H9 (cell line): ENCODE measurements at regions not wholly inside any gene's neighbourhood (a gene's known extent, or its start where the extent isn't known, plus 50 kb on each side); places are given as distances from the start of the nearest gene placed in this dataset.

Experiments
- DNase-seq: peaks from one replicate; pipeline ENCODE4 v3.0.0-alpha.2; 2017
- H2AFZ ChIP-seq: one replicate; pipeline ENCODE4 v1.6.1; 2013; ENCODE audit warnings: mild to moderate bottlenecking, low read length, control low read depth, moderate library complexity
- H2AK5ac ChIP-seq: 2 replicates; pipeline ENCODE4 v1.6.1; 2013; ENCODE audit warnings: low read length, control low read depth, mixed read lengths; ENCODE audit not compliant: insufficient read length
- H2BK120ac ChIP-seq: one replicate; pipeline ENCODE4 v1.6.1; 2013; ENCODE audit warnings: low read depth, mild to moderate bottlenecking, low read length, control low read depth, inconsistent platforms; ENCODE audit not compliant: poor library complexity, severe bottlenecking
- H2BK12ac ChIP-seq: 2 replicates; pipeline ENCODE4 v1.6.1; 2013; ENCODE audit warnings: low read length, control low read depth, mixed read lengths, low read depth; ENCODE audit not compliant: insufficient read length
- H2BK15ac ChIP-seq: 2 replicates; pipeline ENCODE4 v1.6.1; 2013; ENCODE audit warnings: low read depth, low read length, control low read depth
- H2BK20ac ChIP-seq: one replicate; pipeline ENCODE4 v1.6.1; 2013; ENCODE audit warnings: low read depth, mild to moderate bottlenecking, low read length, control low read depth, inconsistent platforms; ENCODE audit not compliant: poor library complexity, severe bottlenecking
- H2BK5ac ChIP-seq: 2 replicates; pipeline ENCODE4 v1.6.1; 2013; ENCODE audit warnings: low read length, control low read depth, mixed read lengths; ENCODE audit not compliant: insufficient read length
- H3K14ac ChIP-seq: 2 replicates; pipeline ENCODE4 v1.6.1; 2013; ENCODE audit warnings: low read length, control low read depth; ENCODE audit not compliant: insufficient read depth
- H3K18ac ChIP-seq: 2 replicates; pipeline ENCODE4 v1.6.1; 2013; ENCODE audit warnings: low read depth, mild to moderate bottlenecking, mixed read lengths, low read length, control low read depth; ENCODE audit not compliant: insufficient read length
- H3K23ac ChIP-seq: 2 replicates; pipeline ENCODE4 v1.6.1; 2013; ENCODE audit warnings: low read length, control low read depth, mixed read lengths, low read depth; ENCODE audit not compliant: insufficient read length
- H3K23me2 ChIP-seq: 2 replicates; pipeline ENCODE4 v1.6.1; 2013; ENCODE audit warnings: low read depth, mild to moderate bottlenecking, mixed read lengths, low read length, control low read depth; ENCODE audit not compliant: insufficient read length, poor library complexity, severe bottlenecking
- H3K27ac ChIP-seq: 2 replicates; pipeline ENCODE4 v1.5.1; 2013; ENCODE audit warnings: low read length, control low read depth, mixed read lengths, low read depth; ENCODE audit not compliant: insufficient read length
- H3K27me3 ChIP-seq: 2 replicates; pipeline ENCODE4 v1.6.1; 2013; ENCODE audit warnings: low read length, control low read depth, inconsistent platforms; ENCODE audit not compliant: insufficient read depth
- H3K4ac ChIP-seq: 2 replicates; pipeline ENCODE4 v1.6.1; 2013; ENCODE audit warnings: low read depth, mild to moderate bottlenecking, control low read depth, inconsistent platforms, low read length, moderate library complexity
- H3K4me1 ChIP-seq: 2 replicates; pipeline ENCODE4 v1.6.1; 2013; ENCODE audit warnings: low read length, control low read depth, inconsistent platforms; ENCODE audit not compliant: insufficient read depth
- H3K4me2 ChIP-seq: 2 replicates; pipeline ENCODE4 v1.6.1; 2013; ENCODE audit warnings: low read length, control low read depth, mixed read lengths; ENCODE audit not compliant: insufficient read length, insufficient read depth
- H3K56ac ChIP-seq: 2 replicates; pipeline ENCODE4 v1.6.1; 2013; ENCODE audit warnings: low read depth, mild to moderate bottlenecking, mixed read lengths, low read length, control low read depth; ENCODE audit not compliant: insufficient read length
- H3K79me1 ChIP-seq: 2 replicates; pipeline ENCODE4 v1.6.1; 2013; ENCODE audit warnings: low read depth, mild to moderate bottlenecking, moderate library complexity, low read length, control low read depth, inconsistent platforms; ENCODE audit not compliant: insufficient read depth, poor library complexity, severe bottlenecking
- H3K79me2 ChIP-seq: 2 replicates; pipeline ENCODE4 v1.6.1; 2013; ENCODE audit warnings: low read length, control low read depth, inconsistent platforms; ENCODE audit not compliant: insufficient read depth
- H3K9ac ChIP-seq: 2 replicates; pipeline ENCODE4 v1.6.1; 2013; ENCODE audit warnings: low read length, control low read depth, mixed read lengths; ENCODE audit not compliant: insufficient read length; ENCODE audit errors: extremely low read depth
- H3K9me3 ChIP-seq: one replicate; pipeline ENCODE4 v1.6.1; 2013; ENCODE audit warnings: low read depth, low read length, inconsistent platforms; ENCODE audit not compliant: control insufficient read depth
- H3T11ph ChIP-seq: one replicate; pipeline ENCODE4 v1.6.1; 2013; ENCODE audit warnings: mild to moderate bottlenecking, low read length, control low read depth, inconsistent platforms
- H4K20me1 ChIP-seq: one replicate; pipeline ENCODE4 v1.6.1; 2013; ENCODE audit not compliant: control insufficient read depth, insufficient read length, insufficient read depth
- H4K5ac ChIP-seq: 2 replicates; pipeline ENCODE4 v1.6.1; 2013; ENCODE audit warnings: low read depth, mild to moderate bottlenecking, mixed read lengths, low read length, control low read depth; ENCODE audit not compliant: insufficient read length
- H4K8ac ChIP-seq: replicated peaks from 2 replicates; pipeline ENCODE4 v1.6.1; 2013; ENCODE audit warnings: low read length, control low read depth, mixed read lengths, low read depth; ENCODE audit not compliant: insufficient read length
- H4K91ac ChIP-seq: 2 replicates; pipeline ENCODE4 v1.6.1; 2013; ENCODE audit warnings: low read depth, mild to moderate bottlenecking, moderate library complexity, mixed read lengths, low read length, control low read depth; ENCODE audit not compliant: insufficient read length
- H3K27ac Mint-ChIP-seq, 3 experiments: 2 replicates in 2 of 3; 3 replicates in 1 of 3; pipeline ENCODE4 v1.8.0; 2020 to 2021; ENCODE audit warnings: mixed read lengths in 3 of 3, mild to moderate bottlenecking in 1 of 3, moderate library complexity in 1 of 3
- H3K27me3 Mint-ChIP-seq: 2 replicates; pipeline ENCODE4 v1.8.0; 2021; ENCODE audit warnings: low read depth, mild to moderate bottlenecking, moderate library complexity, mixed read lengths
- H3K36me3 Mint-ChIP-seq, 3 experiments: 2 replicates in 2 of 3; 3 replicates in 1 of 3; pipeline ENCODE4 v1.8.0; 2020 to 2021; ENCODE audit warnings: low read depth in 3 of 3, mixed read lengths in 3 of 3; ENCODE audit not compliant: insufficient read depth in 1 of 3
- H3K4me1 Mint-ChIP-seq, 2 experiments: 2 replicates each; pipeline ENCODE4 v1.8.0; 2020; ENCODE audit warnings: mixed read lengths in 2 of 2
- H3K4me3 Mint-ChIP-seq, 2 experiments: 2 replicates in 1 of 2; 3 replicates in 1 of 2; pipeline ENCODE4 v1.8.0; 2020 to 2021; ENCODE audit warnings: mild to moderate bottlenecking in 2 of 2, mixed read lengths in 2 of 2, moderate library complexity in 1 of 2
- H3K9me3 Mint-ChIP-seq, 2 experiments: 2 replicates in 1 of 2; 3 replicates in 1 of 2; pipeline ENCODE4 v1.8.0; 2020; ENCODE audit warnings: mild to moderate bottlenecking in 2 of 2, mixed read lengths in 2 of 2, moderate library complexity in 1 of 2
- CTCF ChIP-seq: fragments of 200-600 bp; sonication (generic); conservative IDR thresholded peaks from 3 replicates; pipeline ENCODE4 v1.8.0; 2021; ENCODE audit warnings: antibody characterized with exemption, mild to moderate bottlenecking
- WGBS: extraction: QIAGEN DNeasy Blood & Tissue Kit; methylation state at CpG from one replicate; pipeline ENCODE4 v1.1.7; 2013; ENCODE audit warnings: missing lambda C conversion rate, low lambda C conversion rate, mixed read lengths; ENCODE audit not compliant: insufficient read length; ENCODE audit errors: extremely low coverage; 5-methylcytosine and 5-hydroxymethylcytosine counted together

- TF ChIP-seq CTCF = no peak
- no CpG with 5 or more reads among the region's 11 CpGs for WGBS
Measured at GRCh38 chr4:180134091-180134866, 2108.9 kb upstream of the TENM3 start.

More at GRCh38 chr4:180134091-180134866, 2108.9 kb upstream of the TENM3 start:
- H3K79me1 ChIP-seq = no peaks in the 10 kb centered on the region
- H3K23me2 ChIP-seq = no peaks in the 10 kb centered on the region
- H3K4ac ChIP-seq = no peak overlapping the region
- no peak overlapping the region for H4K91ac ChIP-seq
- DNase-seq = no peak
- Mint-ChIP-seq H3K4me1 (peaks cover 18% of the 10 kb centered on the region in 2 experiments), H3K9me3 (no peaks in the 10 kb centered on the region), H3K36me3 (no peaks in the 10 kb centered on the region), H3K4me3 (0 out of 5 replicates have a peak overlapping the region, but pooled peaks of 1 of the 2 experiments have one; percentile 12), H3K27ac (peak overlapping the region in 1 of 3 experiments; percentile 25; a peak in 1 of 7 replicates), H3K27me3 (no peaks in the 10 kb centered on the region)
- H3K9me3 ChIP-seq = no peaks in the 10 kb centered on the region
- no peak overlapping the region for H4K8ac ChIP-seq
- H2BK20ac ChIP-seq = no peak overlapping the region
- H3T11ph ChIP-seq = no peak overlapping the region
- no peak overlapping the region for H3K56ac ChIP-seq
- no peak overlapping the region for H2AFZ ChIP-seq
- no peak overlapping the region for H3K14ac ChIP-seq
- no peak overlapping the region for H3K23ac ChIP-seq
- H3K27ac ChIP-seq = no peak overlapping the region
- H3K4me1 ChIP-seq = peaks cover 7% of the 10 kb centered on the region; the same call in 1 of the 2 replicates
- H2AK5ac ChIP-seq = no peak overlapping the region
- no peaks in the 10 kb centered on the region for H3K27me3 ChIP-seq
- H2BK12ac ChIP-seq = no peak overlapping the region
- no peak overlapping the region for H3K9ac ChIP-seq
- H2BK5ac ChIP-seq = no peak overlapping the region
- no peak overlapping the region for H3K4me2 ChIP-seq
- no peak overlapping the region for H2BK15ac ChIP-seq
- H3K79me2 ChIP-seq = no peaks in the 10 kb centered on the region
- no peaks in the 10 kb centered on the region for H4K20me1 ChIP-seq
- no peak overlapping the region for H2BK120ac ChIP-seq
- no peak overlapping the region for H3K18ac ChIP-seq
- H4K5ac ChIP-seq = no peak overlapping the region
